ENCODE measurements at regions not wholly inside any gene's neighbourhood (a gene's known extent, or its start where the extent isn't known, plus 50 kb on each side); places are given as distances from the start of the nearest gene placed in this dataset.

- DNase-seq = no peak
Measured at GRCh38 chr11:80355251-80355650, 914.4 kb upstream of the TENM4 start.

GRCh38 chr11:80350541-80350940 lies 909.7 kb upstream of the TENM4 start:
- DNase-seq = no peak

GRCh38 chr11:80349997-80350396 lies 909.2 kb upstream of the TENM4 start:
- DNase-seq = no peak

GRCh38 chr11:80346353-80347059 lies 905.7 kb upstream of the TENM4 start:
- DNase-seq = no peak

- no peak for DNase-seq
Measured at GRCh38 chr11:80343436-80343835, 902.6 kb upstream of the TENM4 start.

- no peak for DNase-seq
Measured at GRCh38 chr11:80338231-80338630, 897.4 kb upstream of the TENM4 start.

GRCh38 chr11:80331694-80332093 lies 890.9 kb upstream of the TENM4 start:
- no peak for DNase-seq

GRCh38 chr11:80330264-80330663 lies 889.4 kb upstream of the TENM4 start:
- DNase-seq = peak; percentile 2

GRCh38 chr11:80328774-80329173 lies 887.9 kb upstream of the TENM4 start:
- no peak for DNase-seq

GRCh38 chr11:80327956-80328614 lies 887.3 kb upstream of the TENM4 start:
- DNase-seq = no peak

GRCh38 chr11:80321786-80322185 lies 881.0 kb upstream of the TENM4 start:
- DNase-seq = no peak

GRCh38 chr11:80320765-80321164 lies 879.9 kb upstream of the TENM4 start:
- no peak for DNase-seq

GRCh38 chr11:80320226-80320625 lies 879.4 kb upstream of the TENM4 start:
- no peak for DNase-seq

GRCh38 chr11:80317612-80318011 lies 876.8 kb upstream of the TENM4 start:
- no peak for DNase-seq

- no peak for DNase-seq
Measured at GRCh38 chr11:80315200-80315599, 874.4 kb upstream of the TENM4 start.

- DNase-seq = no peak
Measured at GRCh38 chr11:80309301-80309700, 868.5 kb upstream of the TENM4 start.

- no peak for DNase-seq
Measured at GRCh38 chr11:80307676-80308075, 866.8 kb upstream of the TENM4 start.

GRCh38 chr11:80297858-80298632 lies 857.2 kb upstream of the TENM4 start:
- peak; percentile 15 for DNase-seq

GRCh38 chr11:80293293-80293692 lies 852.5 kb upstream of the TENM4 start:
- DNase-seq = no peak

GRCh38 chr11:80284946-80285785 lies 844.3 kb upstream of the TENM4 start:
- no peak for DNase-seq

GRCh38 chr11:80282643-80283042 lies 841.8 kb upstream of the TENM4 start:
- DNase-seq = no peak

- DNase-seq = no peak
Measured at GRCh38 chr11:80281194-80281593, 840.4 kb upstream of the TENM4 start.

GRCh38 chr11:80280737-80281136 lies 839.9 kb upstream of the TENM4 start:
- DNase-seq = no peak
